CD14-positive monocyte (primary cell): ENCODE measurements at regions not wholly inside any gene's neighbourhood (a gene's known extent, or its start where the extent isn't known, plus 50 kb on each side); places are given as distances from the start of the nearest gene placed in this dataset.

Source experiments
- DNase-seq, 3 donors: peaks; one replicate each; pipeline ENCODE4 v3.0.0-alpha.2; 2011 to 2022
- H2AFZ ChIP-seq: 2 replicates; pipeline ENCODE4 v1.6.0; 2012; ENCODE audit warnings: mild to moderate bottlenecking, low read depth, low read length, inconsistent platforms; ENCODE audit not compliant: insufficient read depth, poor library complexity, severe bottlenecking
- H3K27ac ChIP-seq, 2 donors: 1 replicate in 1 of 2; 2 replicates in 1 of 2; pipeline ENCODE4 v1.5.1; 2012 to 2013; ENCODE audit warnings: low read length in 2 of 2, control low read depth in 1 of 2, inconsistent platforms in 1 of 2, low read depth in 1 of 2, mild to moderate bottlenecking in 1 of 2
- H3K27me3 ChIP-seq, 2 donors: one replicate each; pipeline versions ENCODE4 v1.6.0 to v1.6.1; 2011 to 2013; ENCODE audit warnings: low read length in 2 of 2; ENCODE audit not compliant: control insufficient read depth in 2 of 2, insufficient read depth in 2 of 2
- H3K36me3 ChIP-seq, 2 donors: replicated peaks in 1 of 2; 1 replicate in 1 of 2; 2 replicates in 1 of 2; pipeline versions ENCODE4 v1.5.1 to v1.6.1; 2012 to 2013; ENCODE audit warnings: low read length in 2 of 2, control low read depth in 1 of 2, inconsistent platforms in 1 of 2, mild to moderate bottlenecking in 1 of 2; ENCODE audit not compliant: insufficient read depth in 2 of 2, control insufficient read depth in 1 of 2
- H3K4me1 ChIP-seq, 2 donors: 1 replicate in 1 of 2; 2 replicates in 1 of 2; pipeline versions ENCODE4 v1.5.1 to v1.6.1; 2012 to 2013; ENCODE audit warnings: low read length in 2 of 2, control low read depth in 1 of 2, inconsistent platforms in 1 of 2, mild to moderate bottlenecking in 1 of 2, moderate library complexity in 1 of 2; ENCODE audit not compliant: insufficient read depth in 2 of 2, control insufficient read depth in 1 of 2
- H3K4me2 ChIP-seq: replicated peaks from 2 replicates; pipeline ENCODE3; 2012; ENCODE audit warnings: low read length, moderate library complexity, mild to moderate bottlenecking; ENCODE audit not compliant: poor library complexity, severe bottlenecking; ENCODE audit errors: extremely low read depth
- H3K4me3 ChIP-seq, 3 experiments: fragments of 200-600 bp in 1 of 3; sonication (generic) in 1 of 3; replicated peaks in 1 of 3; 1 replicate in 2 of 3; 2 replicates in 1 of 3; pipeline ENCODE4 v1.5.1; 2011 to 2013; ENCODE audit warnings: low read length in 3 of 3, mild to moderate bottlenecking in 3 of 3, control low read depth in 2 of 3, low read depth in 2 of 3, inconsistent platforms in 1 of 3, moderate library complexity in 1 of 3
- H3K79me2 ChIP-seq: 2 replicates; pipeline ENCODE4 v1.6.0; 2012; ENCODE audit warnings: mild to moderate bottlenecking, control low read depth, inconsistent platforms, low read length, moderate library complexity; ENCODE audit not compliant: insufficient read depth
- H3K9ac ChIP-seq: 2 replicates; pipeline ENCODE4 v1.6.0; 2017; ENCODE audit warnings: low read length, mild to moderate bottlenecking; ENCODE audit not compliant: insufficient read depth, poor library complexity, severe bottlenecking
- H3K9me3 ChIP-seq, 2 donors: replicated peaks in 1 of 2; 1 replicate in 1 of 2; 2 replicates in 1 of 2; pipeline versions ENCODE4 v1.5.1 to v1.6.1; 2012 to 2013; ENCODE audit warnings: low read length in 2 of 2, control low read depth in 1 of 2; ENCODE audit not compliant: control insufficient read depth in 1 of 2, insufficient read depth in 1 of 2
- H4K20me1 ChIP-seq: 2 replicates; pipeline ENCODE4 v1.6.0; 2012; ENCODE audit warnings: mild to moderate bottlenecking, low read length, control low read depth, moderate library complexity; ENCODE audit not compliant: insufficient read depth
- H3K27ac Mint-ChIP-seq, 7 donors: one replicate each; pipeline ENCODE4 v1.8.0; 2020; ENCODE audit warnings: mild to moderate bottlenecking in 7 of 7, mixed read lengths in 7 of 7, moderate library complexity in 6 of 7, inconsistent platforms in 2 of 7
- H3K27me3 Mint-ChIP-seq, 3 donors: one replicate each; pipeline ENCODE4 v1.8.0; 2021 to 2022; ENCODE audit warnings: low read depth in 3 of 3, mild to moderate bottlenecking in 3 of 3, mixed read lengths in 3 of 3, moderate library complexity in 3 of 3, inconsistent platforms in 1 of 3
- H3K36me3 Mint-ChIP-seq, 2 donors: one replicate each; pipeline ENCODE4 v1.8.0; 2020; ENCODE audit warnings: mixed read lengths in 2 of 2, inconsistent platforms in 1 of 2, mild to moderate bottlenecking in 1 of 2
- H3K4me1 Mint-ChIP-seq: one replicate; pipeline ENCODE4 v1.8.0; 2020; ENCODE audit warnings: mild to moderate bottlenecking, mixed read lengths
- H3K4me3 Mint-ChIP-seq, 2 donors: one replicate each; pipeline ENCODE4 v1.8.0; 2020; ENCODE audit warnings: mild to moderate bottlenecking in 2 of 2, mixed read lengths in 2 of 2, moderate library complexity in 1 of 2
- H3K9me3 Mint-ChIP-seq, 7 donors: one replicate each; pipeline ENCODE4 v1.8.0; 2020 to 2022; ENCODE audit warnings: mixed read lengths in 7 of 7, mild to moderate bottlenecking in 6 of 7, moderate library complexity in 6 of 7, inconsistent platforms in 2 of 7
- WGBS: methylation state at CpG from one replicate; pipeline ENCODE4 v1.1.5; 2013; ENCODE audit warnings: missing lambda C conversion rate; ENCODE audit not compliant: insufficient coverage; 5-methylcytosine and 5-hydroxymethylcytosine counted together
- intact Hi-C, 2 donors: fragments of 100-400 bp; cut with micrococcal nuclease; formaldehyde crosslinking; loops; one replicate each; pipeline versions ENCODE4 v1.15.0 to v1.15.1; 2023
- TF ChIP-seq, protein P1 (sequence below): fragments of 200-600 bp; IDR thresholded peaks from one replicate; pipeline ENCODE4 v1.8.0; 2022; ENCODE audit warnings: antibody characterized with exemption, mild to moderate bottlenecking

- intact Hi-C loops, result no loop called here
- no peaks in the 10 kb centered on the region for H3K9me3 ChIP-seq
- WGBS, result no CpG with 5 or more reads among the region's 5 CpGs
- Mint-ChIP-seq H3K4me1 (no peaks in the 10 kb centered on the region), H3K4me3 (no peak overlapping the region), H3K9me3 (no peaks in the 10 kb centered on the region), H3K27ac (no peak overlapping the region), H3K36me3 (no peaks in the 10 kb centered on the region), H3K27me3 (no peaks in the 10 kb centered on the region)
- H4K20me1 ChIP-seq, result no peaks in the 10 kb centered on the region
- H3K36me3 ChIP-seq, result no peaks in the 10 kb centered on the region
- no peak overlapping the region for H3K4me2 ChIP-seq
- H3K79me2 ChIP-seq, result no peaks in the 10 kb centered on the region
- H3K27me3 ChIP-seq, result no peaks in the 10 kb centered on the region
- H2AFZ ChIP-seq, result no peak overlapping the region
- no peak overlapping the region for H3K9ac ChIP-seq
- no peak for DNase-seq
- no peak overlapping the region for H3K27ac ChIP-seq
- TF ChIP-seq, protein P1, sequence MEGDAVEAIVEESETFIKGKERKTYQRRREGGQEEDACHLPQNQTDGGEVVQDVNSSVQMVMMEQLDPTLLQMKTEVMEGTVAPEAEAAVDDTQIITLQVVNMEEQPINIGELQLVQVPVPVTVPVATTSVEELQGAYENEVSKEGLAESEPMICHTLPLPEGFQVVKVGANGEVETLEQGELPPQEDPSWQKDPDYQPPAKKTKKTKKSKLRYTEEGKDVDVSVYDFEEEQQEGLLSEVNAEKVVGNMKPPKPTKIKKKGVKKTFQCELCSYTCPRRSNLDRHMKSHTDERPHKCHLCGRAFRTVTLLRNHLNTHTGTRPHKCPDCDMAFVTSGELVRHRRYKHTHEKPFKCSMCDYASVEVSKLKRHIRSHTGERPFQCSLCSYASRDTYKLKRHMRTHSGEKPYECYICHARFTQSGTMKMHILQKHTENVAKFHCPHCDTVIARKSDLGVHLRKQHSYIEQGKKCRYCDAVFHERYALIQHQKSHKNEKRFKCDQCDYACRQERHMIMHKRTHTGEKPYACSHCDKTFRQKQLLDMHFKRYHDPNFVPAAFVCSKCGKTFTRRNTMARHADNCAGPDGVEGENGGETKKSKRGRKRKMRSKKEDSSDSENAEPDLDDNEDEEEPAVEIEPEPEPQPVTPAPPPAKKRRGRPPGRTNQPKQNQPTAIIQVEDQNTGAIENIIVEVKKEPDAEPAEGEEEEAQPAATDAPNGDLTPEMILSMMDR, result no peak
- H3K4me1 ChIP-seq, result no peaks in the 10 kb centered on the region
- no peak overlapping the region for H3K4me3 ChIP-seq
These were observed 425.8 kb upstream of the STEAP1 start for GRCh38 chr7:89728481-89728880.

GRCh38 chr7:89731751-89732445, 422.4 kb upstream of the STEAP1 start:
- H3K27ac Mint-ChIP-seq, result no peak overlapping the region
- H3K4me3 Mint-ChIP-seq, result no peak overlapping the region
- peaks cover 0 to 10% (median 0%) of the 10 kb centered on the region in 7 donors for H3K9me3 Mint-ChIP-seq
- Histone ChIP-seq H3K9ac (no peak overlapping the region), H3K79me2 (no peaks in the 10 kb centered on the region), H3K4me1 (no peaks in the 10 kb centered on the region), H3K9me3 (no peaks in the 10 kb centered on the region), H3K36me3 (no peaks in the 10 kb centered on the region), H2AFZ (no peak overlapping the region), H3K27me3 (no peaks in the 10 kb centered on the region), H4K20me1 (no peaks in the 10 kb centered on the region), H3K27ac (no peak overlapping the region), H3K4me3 (no peak overlapping the region), H3K4me2 (no peak overlapping the region)
- H3K36me3 Mint-ChIP-seq, result no peaks in the 10 kb centered on the region
- WGBS, result 93% methylated on average over 2 of the region's 5 CpGs
- TF ChIP-seq, protein P1, result no peak
- no peaks in the 10 kb centered on the region for H3K27me3 Mint-ChIP-seq
- DNase-seq, result no peak
- H3K4me1 Mint-ChIP-seq, result no peaks in the 10 kb centered on the region
- intact Hi-C loops, result no loop called here
